Activated T-helper 17 cell treated with anti-CD3 and anti-CD28 coated beads, Interleukin-2, amount 50 U/mL, for 72 hours (primary cell): ENCODE measurements at regions not wholly inside any gene's neighbourhood (a gene's known extent, or its start where the extent isn't known, plus 50 kb on each side); places are given as distances from the start of the nearest gene placed in this dataset.
"Not testable (repeated sequence)": the region's sequence is repeated elsewhere in the genome, so short reads cannot be mapped to it uniquely, and the experiment has no call there.

ENCODE experiments used
- ATAC-seq: fragments of 150-1000 bp; cut with Tn5 transposase; replicated peaks from 2 replicates; pipeline ENCODE4 v1.10.0; 2021; ENCODE audit warnings: mild to moderate bottlenecking, moderate library complexity
- H3K27ac Mint-ChIP-seq: one replicate; pipeline ENCODE4 v1.8.0; 2022; ENCODE audit warnings: mixed read lengths
- H3K27me3 Mint-ChIP-seq: one replicate; pipeline ENCODE4 v1.8.0; 2022; ENCODE audit warnings: mixed read lengths
- H3K36me3 Mint-ChIP-seq: one replicate; pipeline ENCODE4 v1.8.0; 2022; ENCODE audit warnings: low read depth, mild to moderate bottlenecking, mixed read lengths
- H3K4me1 Mint-ChIP-seq: one replicate; pipeline ENCODE4 v1.8.0; 2022; ENCODE audit warnings: mixed read lengths
- H3K4me3 Mint-ChIP-seq: one replicate; pipeline ENCODE4 v1.8.0; 2022; ENCODE audit warnings: mild to moderate bottlenecking, mixed read lengths
- H3K9me3 Mint-ChIP-seq: one replicate; pipeline ENCODE4 v1.8.0; 2022; ENCODE audit warnings: mixed read lengths

- Mint-ChIP-seq H3K9me3 (peaks cover 16% of the 10 kb centered on the region), H3K27ac (no peak overlapping the region), H3K4me3 (no peak overlapping the region), H3K4me1 (no peaks in the 10 kb centered on the region), H3K27me3 (no peaks in the 10 kb centered on the region), H3K36me3 (no peaks in the 10 kb centered on the region)
- ATAC-seq = no peak
These were observed 572.9 kb upstream of the SLC8A1 start for GRCh38 chr2:41024816-41025215.

DNA sequence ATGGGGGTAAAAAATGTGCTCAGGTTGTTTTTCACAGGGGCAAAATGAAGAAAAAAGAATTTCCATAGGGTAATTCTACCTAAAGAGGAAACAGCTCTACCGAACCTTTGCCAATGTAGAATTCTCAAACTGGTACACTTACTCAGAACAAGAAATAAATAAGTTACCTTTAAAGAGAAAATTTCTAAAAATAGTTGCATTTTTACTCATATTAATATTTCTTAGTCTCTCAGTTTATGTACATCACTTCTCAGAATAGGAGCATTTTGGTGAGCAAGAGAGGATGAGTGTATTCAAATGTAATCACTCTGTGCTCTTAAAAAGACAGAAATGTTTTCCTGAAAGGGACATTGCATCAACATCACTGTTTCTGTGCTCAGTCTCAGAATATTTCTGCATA, 574.7 kb upstream of the SLC8A1 start:
- Mint-ChIP-seq H3K4me1 (no peaks in the 10 kb centered on the region), H3K27ac (no peak overlapping the region)

GRCh38 chr2:41027095-41027494, 575.2 kb upstream of the SLC8A1 start:
- no peak for ATAC-seq
- no peaks in the 10 kb centered on the region for H3K4me1 Mint-ChIP-seq
- H3K4me3 Mint-ChIP-seq = no peak overlapping the region
- H3K27ac Mint-ChIP-seq = no peak overlapping the region
- no peaks in the 10 kb centered on the region for H3K36me3 Mint-ChIP-seq
- no peaks in the 10 kb centered on the region for H3K27me3 Mint-ChIP-seq
- peaks cover 16% of the 10 kb centered on the region for H3K9me3 Mint-ChIP-seq

More for the DNA sequence above, 574.7 kb upstream of the SLC8A1 start:
- Mint-ChIP-seq H3K9me3 (peaks cover 19% of the 10 kb centered on the region), H3K27me3 (no peaks in the 10 kb centered on the region), H3K4me3 (no peak overlapping the region), H3K36me3 (no peaks in the 10 kb centered on the region)
- no peak for ATAC-seq

DNA sequence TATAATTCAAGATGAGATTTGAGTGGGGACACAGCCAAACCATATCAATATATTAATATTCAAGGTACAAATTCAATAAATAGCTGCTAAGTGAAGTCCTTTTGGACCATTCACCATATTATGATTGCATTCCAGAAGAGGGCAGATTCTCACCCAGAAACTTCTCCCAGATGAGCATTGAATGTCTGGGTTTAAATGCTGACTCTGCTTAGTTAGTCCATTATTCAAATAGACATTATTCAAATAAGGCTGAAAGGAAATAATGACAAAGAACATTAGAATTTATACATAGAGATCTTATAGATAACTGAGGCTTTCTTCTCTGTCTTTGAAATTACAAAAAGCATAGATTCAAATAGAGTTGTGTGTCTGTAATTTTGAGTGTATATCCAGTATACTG, 579.4 kb upstream of the SLC8A1 start:
- Mint-ChIP-seq H3K36me3 (no peaks in the 10 kb centered on the region), H3K9me3 (peaks cover 13% of the 10 kb centered on the region), H3K27me3 (no peaks in the 10 kb centered on the region)

GRCh38 chr2:41032715-41033114, 580.8 kb upstream of the SLC8A1 start:
- Mint-ChIP-seq H3K27me3 (no peaks in the 10 kb centered on the region), H3K4me1 (no peaks in the 10 kb centered on the region), H3K27ac (no peak overlapping the region), H3K4me3 (no peak overlapping the region), H3K9me3 (peaks cover 16% of the 10 kb centered on the region), H3K36me3 (no peaks in the 10 kb centered on the region)
- ATAC-seq = no peak

More for the DNA sequence above, 579.4 kb upstream of the SLC8A1 start:
- no peaks in the 10 kb centered on the region for H3K4me1 Mint-ChIP-seq
- H3K27ac Mint-ChIP-seq = no peak overlapping the region
- no peak overlapping the region for H3K4me3 Mint-ChIP-seq
- no peak for ATAC-seq

DNA sequence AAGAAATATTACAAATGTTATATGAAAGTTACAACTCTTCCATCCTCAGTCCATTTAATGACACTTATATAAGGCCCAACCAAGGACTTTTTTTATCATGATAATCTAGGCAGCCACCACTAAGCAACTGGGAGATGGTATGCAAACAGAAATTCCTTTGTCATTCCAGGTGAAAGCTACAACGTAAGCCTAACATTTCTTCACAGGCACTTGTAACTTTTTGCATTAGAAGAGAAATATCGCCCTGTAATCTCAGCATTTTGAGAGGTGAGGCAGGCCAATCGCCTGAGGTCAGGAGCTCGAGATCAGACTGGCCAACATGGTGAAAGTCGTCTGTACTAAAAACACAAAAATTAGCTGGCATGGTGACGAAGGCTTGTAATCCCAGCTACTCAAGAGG, 581.2 kb upstream of the SLC8A1 start:
- no peak overlapping the region for H3K27ac Mint-ChIP-seq
- ATAC-seq = no peak
- H3K27me3 Mint-ChIP-seq = no peaks in the 10 kb centered on the region
- H3K4me3 Mint-ChIP-seq = no peak overlapping the region
- peaks cover 19% of the 10 kb centered on the region for H3K9me3 Mint-ChIP-seq
- H3K4me1 Mint-ChIP-seq = no peaks in the 10 kb centered on the region
- H3K36me3 Mint-ChIP-seq = no peaks in the 10 kb centered on the region

DNA sequence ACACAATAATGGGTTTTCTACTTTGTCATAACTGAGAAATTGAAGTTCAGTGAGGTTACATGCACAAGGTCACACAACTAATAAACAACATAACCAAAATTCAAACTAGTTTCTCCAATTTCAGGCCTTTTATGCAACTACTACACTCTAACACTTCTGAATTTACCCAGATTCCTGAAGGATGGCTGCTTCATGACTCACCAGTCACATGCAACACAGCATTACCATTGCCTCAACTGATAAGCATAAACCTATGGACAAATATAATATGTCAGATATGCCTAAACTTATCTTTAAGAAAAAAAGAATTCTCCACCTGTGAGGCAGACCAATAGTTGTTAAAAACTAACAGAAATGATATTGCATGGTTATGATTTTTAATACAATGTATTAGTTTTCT, 586.5 kb upstream of the SLC8A1 start:
- peaks cover 15% of the 10 kb centered on the region for H3K9me3 Mint-ChIP-seq
- H3K36me3 Mint-ChIP-seq = no peaks in the 10 kb centered on the region
- H3K27ac Mint-ChIP-seq = no peak overlapping the region
- no peaks in the 10 kb centered on the region for H3K4me1 Mint-ChIP-seq
- no peaks in the 10 kb centered on the region for H3K27me3 Mint-ChIP-seq
- ATAC-seq = no peak
- no peak overlapping the region for H3K4me3 Mint-ChIP-seq

DNA sequence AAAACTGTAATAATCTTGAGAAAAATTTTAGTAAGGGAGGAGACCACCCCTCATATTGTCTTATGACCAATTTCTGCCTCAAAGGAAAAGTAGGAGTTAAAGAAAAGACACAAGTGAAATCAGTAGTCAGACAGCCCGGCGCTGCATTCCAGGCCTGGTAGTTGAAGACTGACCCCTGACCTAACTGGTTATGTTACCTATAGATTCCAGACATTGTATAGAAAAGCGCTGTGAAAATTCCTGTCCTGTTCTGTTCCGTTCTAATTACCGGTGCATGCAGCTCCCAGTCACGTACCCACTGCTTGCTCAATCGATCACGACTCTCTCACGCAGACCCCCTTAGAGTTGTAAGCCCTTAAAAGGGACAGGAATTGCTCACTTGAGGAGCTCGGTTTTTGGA, 587.9 kb upstream of the SLC8A1 start:
- not testable (repeated sequence) for H3K36me3 Mint-ChIP-seq, H3K4me3 Mint-ChIP-seq, H3K27ac Mint-ChIP-seq, H3K27me3 Mint-ChIP-seq, H3K4me1 Mint-ChIP-seq, ATAC-seq
- peaks cover 18% of the 10 kb centered on the region for H3K9me3 Mint-ChIP-seq

DNA sequence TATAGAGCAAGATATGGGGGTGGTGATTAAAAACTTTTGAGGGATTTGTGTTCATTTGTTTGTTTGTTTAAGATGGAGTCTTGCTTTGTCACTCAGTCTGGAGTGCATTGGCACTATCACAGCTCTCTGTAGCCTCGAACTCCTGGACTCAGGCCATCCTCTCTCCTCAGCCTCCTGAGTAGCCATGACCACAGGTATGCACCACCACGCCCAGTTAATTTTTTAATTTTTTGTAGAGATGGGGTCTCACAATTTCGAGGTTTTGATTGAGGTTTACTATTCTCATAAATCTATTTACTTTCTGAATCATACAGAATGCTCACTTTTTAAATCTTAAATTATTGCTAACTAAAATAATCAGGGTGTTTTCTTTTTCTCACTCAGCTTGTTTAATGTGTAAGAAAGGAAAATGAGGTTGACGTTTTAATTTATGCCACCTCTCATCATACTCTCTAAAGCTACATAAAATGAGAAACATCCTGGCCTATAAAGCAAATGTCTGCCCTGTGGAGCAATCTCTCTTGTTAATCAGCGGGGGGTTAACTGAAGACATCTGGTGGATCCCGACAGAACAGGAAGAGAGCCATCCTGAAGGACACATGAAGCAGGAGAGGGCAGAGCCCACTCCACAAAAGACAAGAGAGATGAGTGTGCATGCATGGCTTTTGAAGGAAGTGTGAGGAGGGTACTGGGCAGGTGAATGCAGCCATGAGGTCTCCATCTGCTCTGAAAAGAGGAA, 589.1 kb upstream of the SLC8A1 start:
- no peaks in the 10 kb centered on the region for H3K36me3 Mint-ChIP-seq
- no peak overlapping the region for H3K27ac Mint-ChIP-seq
- no peak for ATAC-seq
- peaks cover 18% of the 10 kb centered on the region for H3K9me3 Mint-ChIP-seq
- no peak overlapping the region for H3K4me3 Mint-ChIP-seq
- no peaks in the 10 kb centered on the region for H3K4me1 Mint-ChIP-seq
- H3K27me3 Mint-ChIP-seq = no peaks in the 10 kb centered on the region

- H3K4me1 Mint-ChIP-seq = no peaks in the 10 kb centered on the region
- H3K27ac Mint-ChIP-seq = no peak overlapping the region
- no peak for ATAC-seq
- no peaks in the 10 kb centered on the region for H3K36me3 Mint-ChIP-seq
- peaks cover 17% of the 10 kb centered on the region for H3K9me3 Mint-ChIP-seq
- no peak overlapping the region for H3K4me3 Mint-ChIP-seq
- H3K27me3 Mint-ChIP-seq = no peaks in the 10 kb centered on the region
These were observed 590.5 kb upstream of the SLC8A1 start for GRCh38 chr2:41042343-41042742.

DNA sequence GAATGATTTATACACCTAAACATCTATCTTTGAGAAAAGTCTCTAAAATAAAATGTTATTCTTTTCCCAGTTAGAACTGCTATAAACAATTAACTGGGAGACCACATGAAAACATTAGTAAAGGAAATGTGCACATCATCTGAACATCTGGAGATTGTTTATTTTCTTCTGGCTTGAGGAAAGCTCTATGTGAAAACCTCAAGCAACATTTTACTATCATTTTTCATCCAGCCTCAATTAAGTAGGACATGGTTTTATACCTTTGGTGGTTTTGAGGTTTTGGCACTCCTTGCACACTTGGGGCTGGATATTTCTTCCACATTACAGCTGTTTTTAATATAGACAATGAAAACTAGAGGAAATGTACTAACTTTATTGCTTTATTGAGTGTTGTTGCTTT, 609.5 kb upstream of the SLC8A1 start:
- H3K27ac Mint-ChIP-seq = no peak overlapping the region
- no peaks in the 10 kb centered on the region for H3K36me3 Mint-ChIP-seq
- no peak overlapping the region for H3K4me3 Mint-ChIP-seq
- no peaks in the 10 kb centered on the region for H3K27me3 Mint-ChIP-seq
- H3K9me3 Mint-ChIP-seq = peaks cover 10% of the 10 kb centered on the region
- H3K4me1 Mint-ChIP-seq = no peaks in the 10 kb centered on the region
- ATAC-seq = no peak

DNA sequence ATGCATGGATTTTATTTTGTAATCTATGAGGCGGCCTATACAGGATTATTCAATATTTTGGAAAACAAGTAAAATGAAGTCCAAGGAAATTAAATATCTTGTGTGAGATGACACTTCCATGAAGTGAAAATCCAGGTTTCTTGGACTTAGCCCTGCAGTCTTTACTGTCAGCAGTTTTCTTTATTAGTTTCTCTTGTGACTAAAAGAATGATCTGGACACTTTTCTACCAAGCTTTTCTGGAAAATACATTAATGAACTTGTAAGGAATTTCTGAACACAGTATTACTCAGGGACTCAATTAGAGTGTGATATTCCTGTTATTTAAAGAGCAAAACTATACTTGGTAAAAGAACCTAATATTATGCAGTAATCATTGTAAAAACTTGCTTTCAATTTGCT, 610.4 kb upstream of the SLC8A1 start:
- no peak for ATAC-seq
- H3K27me3 Mint-ChIP-seq = no peaks in the 10 kb centered on the region
- no peak overlapping the region for H3K27ac Mint-ChIP-seq
- no peak overlapping the region for H3K4me3 Mint-ChIP-seq
- no peaks in the 10 kb centered on the region for H3K4me1 Mint-ChIP-seq
- H3K9me3 Mint-ChIP-seq = peaks cover 6% of the 10 kb centered on the region
- H3K36me3 Mint-ChIP-seq = no peaks in the 10 kb centered on the region

- Mint-ChIP-seq H3K27me3 (no peaks in the 10 kb centered on the region), H3K27ac (no peak overlapping the region), H3K4me3 (no peak overlapping the region), H3K36me3 (no peaks in the 10 kb centered on the region), H3K9me3 (peaks cover 10% of the 10 kb centered on the region), H3K4me1 (no peaks in the 10 kb centered on the region)
- ATAC-seq = no peak
These were observed 614.3 kb upstream of the SLC8A1 start for GRCh38 chr2:41066168-41066567.

GRCh38 chr2:41068740-41069139, 616.9 kb upstream of the SLC8A1 start:
- no peak for ATAC-seq
- no peak overlapping the region for H3K27ac Mint-ChIP-seq

GRCh38 chr2:41078341-41078740, 626.5 kb upstream of the SLC8A1 start:
- Mint-ChIP-seq H3K4me3 (no peak overlapping the region), H3K27ac (no peak overlapping the region), H3K4me1 (no peaks in the 10 kb centered on the region), H3K9me3 (peaks cover 5% of the 10 kb centered on the region), H3K36me3 (no peaks in the 10 kb centered on the region), H3K27me3 (no peaks in the 10 kb centered on the region)
- ATAC-seq = no peak

More at GRCh38 chr2:41068740-41069139, 616.9 kb upstream of the SLC8A1 start:
- no peaks in the 10 kb centered on the region for H3K27me3 Mint-ChIP-seq
- H3K9me3 Mint-ChIP-seq = peaks cover 10% of the 10 kb centered on the region
- no peaks in the 10 kb centered on the region for H3K36me3 Mint-ChIP-seq
- no peak overlapping the region for H3K4me3 Mint-ChIP-seq
- no peaks in the 10 kb centered on the region for H3K4me1 Mint-ChIP-seq

DNA sequence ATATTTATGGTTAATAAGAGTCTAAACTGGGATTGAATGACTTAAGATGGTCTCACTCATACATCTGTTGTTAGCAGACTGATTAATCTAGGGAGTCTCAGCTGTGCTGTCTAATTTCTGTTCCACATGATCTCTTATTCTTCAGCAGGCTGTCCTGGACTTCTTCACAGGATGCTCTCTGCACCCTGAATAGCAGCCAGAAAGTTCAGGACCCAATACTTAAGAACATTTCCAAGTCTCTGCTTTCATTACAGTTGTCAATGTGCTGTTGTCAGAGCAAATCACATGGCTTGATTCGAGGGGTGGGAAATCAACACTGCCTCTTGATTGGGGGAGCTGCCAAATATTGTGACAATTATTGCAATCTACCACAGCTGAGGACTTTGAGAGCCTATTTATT, 627.1 kb upstream of the SLC8A1 start:
- peaks cover 5% of the 10 kb centered on the region for H3K9me3 Mint-ChIP-seq
- H3K4me1 Mint-ChIP-seq = no peaks in the 10 kb centered on the region

More for the DNA sequence above, 627.1 kb upstream of the SLC8A1 start:
- Mint-ChIP-seq H3K4me3 (no peak overlapping the region), H3K27me3 (no peaks in the 10 kb centered on the region), H3K36me3 (no peaks in the 10 kb centered on the region), H3K27ac (no peak overlapping the region)
- ATAC-seq = no peak
